Right lung (tissue), 2 donors: ENCODE measurements at regions not wholly inside any gene's neighbourhood (a gene's known extent, or its start where the extent isn't known, plus 50 kb on each side); places are given as distances from the start of the nearest gene placed in this dataset.
A peak's percentile ranks its signal among the peaks of the same experiment; 100 is the strongest.
"Not testable (repeated sequence)": the region's sequence is repeated elsewhere in the genome, so short reads cannot be mapped to it uniquely, and the experiment has no call there.

Experiments used
- DNase-seq, 2 donors: peaks; one replicate each; pipeline ENCODE4 v3.0.0-alpha.2; 2013

DNA sequence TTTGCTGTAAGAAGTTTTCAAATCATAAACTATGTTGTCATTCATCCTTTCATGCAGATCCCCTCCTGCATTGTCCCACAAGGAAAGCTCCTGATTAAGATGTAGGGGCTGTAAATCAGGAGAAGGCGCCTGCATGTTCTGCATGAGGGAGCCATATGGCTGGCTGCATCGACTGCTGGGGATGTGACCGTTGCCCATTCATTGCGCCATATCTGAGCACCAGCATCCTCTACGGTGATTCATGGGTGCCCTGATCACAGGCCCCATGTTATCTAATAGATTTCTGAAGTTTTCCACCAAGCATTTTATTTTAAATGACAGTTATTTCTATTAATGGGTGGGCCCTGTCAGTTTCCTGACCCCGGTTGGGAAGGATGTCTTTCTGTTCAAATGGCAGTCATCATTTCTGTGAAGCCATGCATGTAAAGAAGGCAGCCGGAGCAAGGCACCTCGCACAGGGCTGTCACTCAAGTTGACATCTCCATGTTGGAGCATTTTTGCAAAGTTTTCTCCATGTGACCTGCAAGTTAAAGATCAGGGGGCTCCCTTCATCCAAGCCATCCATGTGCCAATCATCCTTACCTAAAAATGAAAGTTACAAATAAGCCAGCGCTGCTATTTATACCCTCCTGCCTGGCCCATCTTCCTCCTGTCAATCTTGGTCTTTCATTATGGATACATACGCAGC, 128.8 kb downstream of the TEX36 start:
- no peak for DNase-seq

- no peak for DNase-seq
Measured at GRCh38 chr10:125553091-125553490, 129.9 kb downstream of the TEX36 start.

GRCh38 chr10:125551247-125551646, 131.7 kb downstream of the TEX36 start:
- DNase-seq, result no peak

DNA sequence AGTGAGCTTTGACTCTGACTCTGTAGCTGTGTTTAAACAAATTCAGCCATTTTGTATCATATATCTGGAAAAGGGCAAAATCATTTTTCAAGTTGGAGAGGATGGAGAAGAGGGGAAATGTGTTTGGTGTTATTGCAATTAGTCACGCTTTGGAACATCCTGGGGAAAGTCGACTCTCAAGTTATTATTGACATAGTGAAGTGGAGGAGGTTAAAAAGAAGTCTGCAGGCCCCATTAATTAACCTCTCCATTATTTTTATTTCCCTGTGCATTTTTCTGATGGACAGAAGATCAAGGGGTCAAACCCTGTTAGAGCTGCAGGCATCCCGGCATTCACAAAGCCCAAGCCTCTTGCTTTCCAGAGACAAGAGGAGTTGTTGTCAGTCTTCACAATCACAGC, 132.6 kb downstream of the TEX36 start:
- DNase-seq, result no peak

GRCh38 chr10:125549653-125550052, 133.3 kb downstream of the TEX36 start:
- DNase-seq, result no peak

DNA sequence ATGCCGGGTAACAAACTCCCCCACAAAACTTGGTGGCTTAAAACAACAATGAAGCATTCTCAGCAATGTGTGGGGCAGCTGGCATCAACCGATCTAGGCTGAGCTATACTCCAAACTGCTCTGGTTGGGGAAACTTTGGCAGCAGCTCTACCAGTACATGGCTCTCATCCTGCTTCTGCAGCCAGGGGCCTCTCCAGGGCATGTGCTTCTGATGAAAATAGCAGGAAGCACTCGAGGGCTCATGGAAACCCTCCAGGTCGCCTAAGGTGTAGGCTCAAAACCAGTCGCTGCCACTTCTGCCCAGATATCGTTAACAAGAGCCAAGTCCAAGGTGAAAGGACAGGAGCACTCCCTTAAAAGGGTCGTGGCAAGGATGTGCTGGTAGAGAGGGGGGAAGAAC, 134.1 kb downstream of the TEX36 start:
- DNase-seq, result no peak

DNA sequence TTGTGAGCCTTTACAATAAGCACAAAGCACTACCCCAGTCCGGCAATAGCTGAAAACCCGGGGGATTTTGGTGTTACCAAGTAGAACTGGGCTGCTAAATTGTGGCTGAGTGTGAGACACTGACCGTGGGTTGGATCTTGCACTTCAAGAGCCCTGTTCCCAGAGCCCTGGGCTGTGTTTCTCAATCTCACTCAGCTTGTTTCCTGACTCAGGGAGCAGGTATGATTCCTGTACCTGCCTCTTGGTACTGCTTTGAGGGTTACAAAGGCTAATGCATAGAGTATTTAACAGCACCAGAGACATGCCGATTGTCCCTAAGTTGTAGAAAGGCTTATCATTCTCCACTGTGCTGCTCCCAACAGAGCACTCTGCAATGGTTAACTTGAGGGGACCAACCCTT, 134.6 kb downstream of the TEX36 start:
- no peak for DNase-seq

GRCh38 chr10:125547010-125547650, 135.8 kb downstream of the TEX36 start:
- DNase-seq, result peak in 1 of 2 donors; percentile 45

DNA sequence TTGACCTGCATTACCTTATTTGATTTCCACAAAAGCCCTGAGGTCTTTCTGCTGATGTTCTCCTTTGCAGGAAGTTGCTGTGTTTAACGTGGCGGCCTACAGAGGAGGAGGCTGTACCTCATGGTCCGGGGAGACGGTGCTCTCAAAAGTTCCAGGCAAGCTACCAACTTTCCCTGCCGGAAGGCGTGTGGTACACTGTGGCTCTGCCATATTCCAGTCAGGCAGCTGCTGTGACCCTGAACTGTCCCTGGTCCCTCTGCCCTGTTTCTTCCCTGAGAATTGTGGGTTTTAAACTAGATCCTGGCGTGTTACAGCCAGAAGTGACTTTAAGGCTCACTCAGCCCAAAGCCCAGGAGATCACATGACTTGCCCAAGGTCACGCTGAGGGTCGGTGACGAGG, 139.2 kb downstream of the TEX36 start:
- no peak for DNase-seq

DNA sequence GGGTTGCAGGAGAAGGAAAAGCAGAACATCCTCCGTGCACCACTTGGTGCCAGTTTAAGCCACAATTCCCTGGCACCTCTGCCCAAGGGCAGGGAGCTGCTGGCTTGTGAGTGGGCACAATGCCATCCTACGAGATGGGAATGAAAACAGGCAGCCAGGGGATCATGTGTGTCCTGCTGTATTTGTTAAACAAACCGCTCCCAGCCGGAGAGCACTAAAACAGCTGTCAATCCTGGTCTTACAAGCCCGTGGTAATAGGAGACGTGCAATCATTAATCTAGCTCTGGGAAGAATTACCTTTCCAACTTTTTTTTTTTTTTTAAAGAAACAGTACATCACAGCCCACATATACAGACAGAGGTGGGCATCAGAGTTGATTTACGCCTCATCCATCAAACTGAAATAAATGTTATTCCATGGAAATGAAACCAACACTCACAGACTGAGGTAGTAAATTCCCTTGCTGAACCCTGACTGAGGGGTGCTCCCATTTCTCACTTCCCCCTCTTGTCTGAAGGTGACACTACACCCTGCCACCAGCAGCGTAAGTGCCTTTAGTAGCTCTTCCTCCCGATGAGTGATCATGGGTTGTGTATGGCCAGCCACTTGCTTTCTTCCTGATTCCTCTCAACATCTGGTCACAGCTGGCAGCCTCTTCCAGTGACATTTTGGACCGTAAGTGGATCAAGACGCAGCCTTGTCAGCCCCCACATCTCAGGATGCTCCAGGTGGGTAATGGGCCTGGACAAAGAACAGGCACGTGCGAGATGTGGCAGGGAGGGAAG, 143.8 kb downstream of the TEX36 start:
- no peak for DNase-seq

GRCh38 chr10:125536236-125536635, 146.7 kb downstream of the TEX36 start:
- DNase-seq, result no peak

DNA sequence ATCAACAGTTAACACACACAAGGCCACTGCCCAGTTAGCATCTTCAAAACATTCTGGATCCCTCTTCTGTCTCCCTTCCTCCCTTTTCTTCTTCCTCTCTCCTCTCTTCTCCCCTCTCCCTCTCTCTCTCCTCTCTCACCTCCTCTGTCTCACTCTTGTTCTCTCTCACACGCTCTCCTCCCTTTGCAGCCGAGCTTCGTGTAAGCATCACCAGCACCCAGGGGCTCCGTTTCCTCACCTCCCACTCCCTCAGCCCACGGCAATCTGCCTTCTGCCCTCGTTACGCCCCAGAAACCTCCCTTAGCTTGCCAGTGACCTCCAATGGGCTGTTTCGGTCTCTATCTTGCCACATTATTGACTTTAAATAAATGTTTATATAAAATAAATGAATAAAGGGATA, 147.4 kb downstream of the TEX36 start:
- no peak for DNase-seq

- no peak for DNase-seq
Measured at GRCh38 chr10:125534515-125534914, 148.4 kb downstream of the TEX36 start.

DNA sequence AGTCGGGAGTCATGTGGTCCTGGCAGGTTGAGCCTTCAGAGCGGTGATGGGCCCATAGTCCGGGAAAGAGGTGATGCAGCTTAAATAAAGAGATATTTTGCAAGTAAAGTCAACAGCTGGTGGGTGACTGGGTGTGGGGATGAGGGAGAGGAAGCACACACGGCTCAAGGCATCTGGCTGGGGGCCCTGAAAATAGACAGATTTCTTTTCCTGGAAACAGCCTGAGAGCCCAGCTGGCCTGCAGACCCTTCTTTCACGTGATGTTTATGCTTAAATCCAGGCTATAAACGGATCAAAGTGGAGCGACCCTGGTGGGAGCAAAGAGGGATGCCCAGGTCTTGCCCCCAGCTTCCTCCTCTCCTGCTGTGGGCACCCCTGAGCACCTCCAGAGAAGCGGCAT, 149.1 kb downstream of the TEX36 start:
- DNase-seq, result no peak

DNA sequence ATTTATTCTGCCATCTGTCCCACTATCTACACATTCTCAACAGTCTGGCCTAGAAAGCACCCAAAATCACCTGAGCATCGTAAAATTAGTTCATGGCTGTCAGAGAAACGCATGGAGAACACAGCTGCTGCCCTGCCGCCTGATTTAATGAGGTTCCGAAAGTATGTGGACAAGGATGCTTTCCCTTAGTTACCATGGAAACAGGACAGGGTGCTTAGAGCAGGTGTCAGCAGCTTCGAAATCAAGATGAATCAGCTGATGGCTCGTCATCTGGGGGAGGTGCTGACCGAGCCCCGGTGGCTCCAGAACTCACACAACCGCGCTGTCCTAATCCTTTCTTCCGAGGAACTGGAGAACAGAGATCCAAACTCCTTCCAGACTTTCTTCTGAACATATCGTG, 151.5 kb downstream of the TEX36 start:
- no peak for DNase-seq

DNA sequence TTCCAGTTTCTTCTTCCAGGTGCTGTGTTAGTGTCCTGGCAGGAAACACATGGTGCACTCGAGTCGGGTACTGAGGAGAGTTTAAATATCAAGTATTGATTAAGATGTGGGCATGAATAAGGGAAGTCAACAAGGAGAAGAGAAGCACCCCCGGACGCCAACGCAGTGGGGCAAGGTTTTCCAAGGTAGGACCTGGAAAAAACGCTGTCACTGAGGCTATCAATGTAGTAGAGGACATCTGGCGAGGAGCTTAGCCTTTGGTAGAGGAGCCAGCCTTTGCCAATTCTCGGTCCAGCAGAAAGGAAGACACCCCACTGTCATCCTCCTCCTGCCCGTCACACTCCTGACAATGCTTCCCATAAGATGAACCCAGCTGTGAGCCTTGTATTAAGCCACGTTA, 159.6 kb downstream of the TEX36 start:
- no peak for DNase-seq

DNA sequence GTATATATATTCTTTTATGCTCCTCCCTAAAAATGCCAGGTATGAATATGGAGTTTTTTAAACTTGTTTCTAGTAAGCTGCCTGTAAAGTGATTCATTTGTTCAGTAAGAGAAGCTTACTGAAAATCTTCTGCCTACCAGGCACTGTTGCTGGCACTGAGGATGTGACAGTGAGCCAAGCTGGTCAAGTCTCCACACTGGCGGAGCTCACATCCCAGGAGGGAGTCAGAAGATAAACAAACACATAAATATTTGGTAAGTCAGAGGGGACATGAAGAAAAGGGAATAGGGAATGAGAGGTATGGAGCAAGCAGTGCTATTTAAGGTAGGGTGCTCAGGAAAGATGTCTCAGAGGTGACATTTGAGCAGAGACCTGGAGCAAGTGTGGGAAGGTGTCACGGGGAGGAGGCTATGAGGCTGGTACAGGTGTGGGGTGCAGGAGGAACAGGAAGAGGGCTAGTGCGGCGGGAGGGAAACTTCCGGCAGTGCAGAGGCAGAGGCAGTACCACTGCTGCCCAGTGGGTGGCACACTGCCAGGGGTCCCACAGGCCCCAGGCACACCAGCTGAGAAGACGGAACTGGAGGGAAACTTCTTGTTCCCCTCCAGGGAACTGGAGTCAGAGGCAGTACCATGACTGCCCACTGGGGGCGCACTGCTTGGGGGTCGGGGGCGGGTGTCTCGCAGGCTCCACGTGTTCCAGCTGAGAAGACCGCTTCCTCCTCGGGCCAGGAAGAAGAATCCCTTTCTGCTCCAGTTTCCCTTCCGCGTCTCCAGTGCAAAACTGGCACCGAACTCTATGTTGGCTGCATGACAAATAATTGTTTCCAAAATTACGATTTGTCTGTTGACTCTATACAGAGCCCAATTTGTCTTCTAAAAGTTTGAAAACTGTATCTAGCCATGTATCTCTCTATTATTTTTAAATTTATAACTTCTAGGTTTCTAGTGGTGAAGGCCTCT, 161.0 kb downstream of the TEX36 start:
- peak in 1 of 2 donors; percentile 13 for DNase-seq

- DNase-seq, result no peak
Measured at GRCh38 chr10:125520968-125521367, 162.0 kb downstream of the TEX36 start.

- DNase-seq, result not testable (repeated sequence)
Measured at GRCh38 chr10:125518397-125518796, 164.6 kb downstream of the TEX36 start.

GRCh38 chr10:125515571-125515970, 167.4 kb downstream of the TEX36 start:
- DNase-seq, result no peak

- DNase-seq, result no peak
Measured at GRCh38 chr10:125514206-125515162, 168.5 kb downstream of the TEX36 start.
